GM12873 (cell line): ENCODE measurements at regions not wholly inside any gene's neighbourhood (a gene's known extent, or its start where the extent isn't known, plus 50 kb on each side); places are given as distances from the start of the nearest gene placed in this dataset.

Source experiments
- CTCF ChIP-seq: IDR thresholded peaks from 2 replicates; pipeline ENCODE4 v1.5.1; 2012; ENCODE audit warnings: low read depth, mild to moderate bottlenecking, moderate library complexity, low read length, control low read depth; ENCODE audit not compliant: insufficient read depth; ENCODE audit errors: missing control alignments

- no peak for TF ChIP-seq CTCF
Measured at GRCh38 chr20:51286758-51287157, 255.8 kb downstream of the NFATC2 start.

GRCh38 chr20:51285684-51286083 is 256.8 kb downstream of the NFATC2 start:
- TF ChIP-seq CTCF: no peak

GRCh38 chr20:51284871-51285270 is 257.6 kb downstream of the NFATC2 start:
- no peak for TF ChIP-seq CTCF

- TF ChIP-seq CTCF: no peak
Measured at GRCh38 chr20:51284176-51284575, 258.3 kb downstream of the NFATC2 start.

GRCh38 chr20:51281521-51281920 is 258.6 kb upstream of the KCNG1 start:
- TF ChIP-seq CTCF: no peak

GRCh38 chr20:51280047-51280446 is 257.1 kb upstream of the KCNG1 start:
- TF ChIP-seq CTCF: no peak

GRCh38 chr20:51277961-51278360 is 255.1 kb upstream of the KCNG1 start:
- no peak for TF ChIP-seq CTCF
